ENCODE measurements at regions not wholly inside any gene's neighbourhood (a gene's known extent, or its start where the extent isn't known, plus 50 kb on each side); places are given as distances from the start of the nearest gene placed in this dataset.
A peak's percentile ranks its signal among the peaks of the same experiment; 100 is the strongest.
"Not testable (repeated sequence)": the region's sequence is repeated elsewhere in the genome, so short reads cannot be mapped to it uniquely, and the experiment has no call there.

- not testable (repeated sequence) for DNase-seq
These were observed 951.0 kb upstream of the C9orf72 start for GRCh38 chr9:28524309-28524708.

- DNase-seq: no peak
These were observed 954.8 kb upstream of the C9orf72 start for GRCh38 chr9:28528049-28528448.

- no peak for DNase-seq
These were observed 964.9 kb upstream of the C9orf72 start for GRCh38 chr9:28538132-28538531.

DNA sequence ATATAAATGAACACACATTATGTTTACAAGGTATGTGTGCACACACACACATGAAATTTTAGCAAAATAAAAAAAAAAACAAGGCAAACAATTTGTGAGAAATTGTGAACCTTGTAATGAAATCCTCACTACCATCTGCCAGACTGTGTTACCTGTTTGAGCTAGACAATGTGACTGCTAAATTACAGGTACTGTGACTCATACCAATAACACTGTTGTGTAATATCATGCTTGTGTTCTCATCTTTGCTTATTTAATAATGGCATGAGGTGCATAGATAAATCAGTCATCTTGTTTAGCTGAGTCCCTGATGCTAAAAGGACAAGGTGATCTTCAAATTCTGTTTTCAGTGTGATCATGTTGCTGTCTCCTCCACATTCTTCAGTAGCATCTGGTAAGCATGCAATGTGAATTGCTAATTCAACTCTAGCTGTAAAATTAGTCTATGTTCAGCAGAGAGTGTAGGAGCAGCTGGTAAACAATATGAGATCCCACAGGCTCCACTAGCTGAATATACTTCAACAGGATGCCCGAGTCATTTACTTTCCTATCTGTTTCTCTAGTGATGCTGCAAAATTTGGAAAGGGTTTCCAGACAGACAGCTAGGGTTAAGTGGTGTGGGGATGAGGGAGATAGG is 966.3 kb upstream of the C9orf72 start:
- no peak for DNase-seq

DNA sequence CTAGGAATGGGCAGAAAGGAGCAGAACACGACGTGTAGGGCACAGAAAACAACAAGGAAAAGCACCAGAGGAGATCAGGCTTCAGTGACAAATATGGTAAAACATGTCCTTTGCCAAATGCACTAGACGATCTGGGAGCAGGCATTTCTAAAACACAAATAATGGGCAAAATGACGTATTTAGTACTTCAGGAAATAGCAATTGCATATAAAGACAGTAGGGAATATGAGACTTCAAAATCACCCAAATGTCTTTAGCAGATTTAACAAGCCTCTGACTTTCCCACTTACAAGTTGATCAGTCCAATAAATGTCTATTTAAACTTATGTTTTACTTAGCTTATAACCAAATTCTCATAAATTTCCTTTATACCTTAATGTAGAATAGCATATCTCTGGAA is 969.6 kb upstream of the C9orf72 start:
- no peak for DNase-seq

- no peak for DNase-seq
These were observed 974.2 kb upstream of the C9orf72 start for GRCh38 chr9:28547527-28547926.

- no peak for DNase-seq
These were observed 990.1 kb upstream of the C9orf72 start for GRCh38 chr9:28563291-28563934.

DNA sequence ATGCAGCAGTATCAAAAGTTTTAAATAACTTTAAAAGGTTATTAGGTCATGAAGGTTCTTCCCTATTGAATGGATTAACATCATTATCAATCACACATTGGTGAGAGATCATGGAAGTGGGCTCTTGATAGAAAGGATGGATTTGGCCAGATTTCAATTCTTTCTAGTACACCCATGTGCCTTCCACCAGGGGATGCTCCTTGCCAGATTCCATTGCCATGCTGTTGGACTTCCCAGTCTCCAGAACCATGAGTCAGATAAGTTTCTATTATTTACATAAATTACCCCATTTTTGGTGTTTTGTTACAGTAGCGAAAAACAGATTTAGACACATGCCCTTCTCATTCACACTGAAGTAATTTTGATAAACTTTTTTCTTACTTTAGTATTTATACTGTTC is 1010.6 kb upstream of the C9orf72 start:
- no peak for DNase-seq

- no peak for DNase-seq
These were observed 1011.3 kb upstream of the C9orf72 start for GRCh38 chr9:28584542-28584941.

GRCh38 chr9:28587052-28587451 is 1013.8 kb upstream of the C9orf72 start:
- no peak for DNase-seq

GRCh38 chr9:28598408-28598807 is 1025.1 kb upstream of the C9orf72 start:
- peak; percentile 45 for DNase-seq

GRCh38 chr9:28600226-28600625 is 1026.9 kb upstream of the C9orf72 start:
- DNase-seq: no peak

DNA sequence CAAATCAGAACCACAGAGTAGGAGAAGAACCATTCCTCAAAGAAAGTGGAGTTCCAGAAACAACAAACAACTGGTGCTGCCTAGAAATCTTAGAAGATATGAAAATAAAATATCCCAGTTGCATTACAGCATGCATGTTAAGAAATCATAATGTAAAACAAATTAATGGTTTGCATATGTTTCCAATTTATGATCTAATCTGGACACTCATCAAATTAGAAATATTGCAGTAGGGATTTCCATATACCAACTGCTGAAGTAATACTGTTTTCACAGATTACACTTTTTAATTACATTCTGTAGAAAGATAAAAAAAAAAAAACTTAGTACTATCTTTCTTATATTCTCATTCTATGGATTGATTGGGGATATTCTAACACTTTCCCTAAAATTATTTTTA is 1034.6 kb upstream of the C9orf72 start:
- DNase-seq: no peak

DNA sequence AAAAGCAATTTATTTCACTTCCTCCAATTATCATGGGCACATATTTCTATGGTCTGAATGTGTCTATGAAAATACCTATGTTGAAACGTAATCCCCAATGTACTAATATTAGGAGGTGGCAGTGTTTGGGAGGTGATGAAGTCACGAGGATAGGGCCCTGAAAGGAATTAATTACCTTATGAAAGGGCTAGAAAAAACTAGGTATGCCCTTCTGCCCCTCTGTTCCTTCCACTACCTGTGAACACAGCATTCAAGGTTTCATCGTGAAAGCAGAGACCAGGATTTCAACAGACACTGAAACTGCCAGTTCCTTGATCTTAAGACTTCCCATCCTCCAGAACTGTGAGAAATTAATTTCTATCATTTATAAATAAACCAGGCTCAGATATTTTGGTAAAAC is 1037.1 kb upstream of the C9orf72 start:
- DNase-seq: no peak

- DNase-seq: no peak
These were observed 1043.0 kb upstream of the C9orf72 start for GRCh38 chr9:28616310-28616709.

- no peak for DNase-seq
These were observed 1046.7 kb upstream of the C9orf72 start for GRCh38 chr9:28620011-28620410.

DNA sequence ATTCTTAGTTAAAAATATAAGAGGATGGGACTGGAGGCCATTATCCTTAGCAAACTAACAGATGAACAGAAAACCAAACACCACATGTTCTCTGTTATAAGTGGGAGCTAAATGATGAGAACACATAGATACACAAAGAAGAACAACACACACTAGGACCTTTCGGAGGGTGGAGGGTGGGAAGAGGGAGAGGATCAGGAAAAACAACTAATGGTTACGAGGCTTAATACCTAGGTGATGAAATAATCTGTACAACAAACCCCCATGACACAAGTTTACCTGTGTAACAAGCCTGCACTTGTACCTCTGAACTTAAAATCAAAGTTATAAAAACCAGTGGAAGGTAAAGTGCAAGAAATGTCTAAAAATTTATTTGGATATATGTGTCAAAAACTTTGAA is 1047.4 kb upstream of the C9orf72 start:
- no peak for DNase-seq

- DNase-seq: no peak
These were observed 1051.5 kb upstream of the C9orf72 start for GRCh38 chr9:28624771-28625170.

- DNase-seq: no peak
These were observed 1054.8 kb upstream of the C9orf72 start for GRCh38 chr9:28628031-28628430.

DNA sequence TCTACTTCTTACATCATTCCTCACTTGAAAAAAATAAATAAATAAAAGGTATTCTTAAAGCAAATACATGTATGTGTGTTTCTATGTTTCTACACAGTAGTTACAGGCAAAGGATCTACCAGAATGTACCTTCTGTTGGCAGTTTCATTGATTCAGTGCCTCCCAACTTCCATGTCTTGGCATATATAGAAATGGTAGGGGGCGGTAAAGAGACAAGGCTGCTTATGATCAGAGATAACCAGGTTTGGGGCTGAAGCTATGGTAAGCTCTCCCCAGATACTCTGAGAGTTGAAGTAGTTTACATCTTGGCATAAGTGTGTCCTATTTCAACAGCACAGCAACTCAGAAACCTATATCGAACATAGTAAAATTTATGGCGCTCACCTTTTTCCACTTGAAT is 1075.4 kb upstream of the C9orf72 start:
- DNase-seq: no peak

DNA sequence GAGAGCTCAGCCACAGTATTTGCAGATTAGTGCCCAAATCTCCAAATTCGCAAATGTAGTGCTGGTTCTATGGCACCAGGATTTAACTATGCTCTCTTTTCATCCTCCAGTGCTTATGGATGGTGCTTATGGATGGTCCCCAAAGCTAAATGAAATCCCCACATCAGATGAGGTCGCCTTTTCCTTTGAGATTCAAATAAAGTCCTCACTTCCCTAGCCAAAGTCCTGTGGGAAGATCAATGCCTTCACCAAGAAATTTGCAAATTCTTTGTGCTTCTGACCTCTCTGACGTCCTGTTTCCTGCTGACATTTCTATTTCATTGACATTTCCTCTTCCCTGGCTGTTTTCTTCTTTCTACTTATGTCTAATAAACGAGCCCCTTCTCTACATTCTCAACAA is 1077.0 kb upstream of the C9orf72 start:
- no peak for DNase-seq

DNA sequence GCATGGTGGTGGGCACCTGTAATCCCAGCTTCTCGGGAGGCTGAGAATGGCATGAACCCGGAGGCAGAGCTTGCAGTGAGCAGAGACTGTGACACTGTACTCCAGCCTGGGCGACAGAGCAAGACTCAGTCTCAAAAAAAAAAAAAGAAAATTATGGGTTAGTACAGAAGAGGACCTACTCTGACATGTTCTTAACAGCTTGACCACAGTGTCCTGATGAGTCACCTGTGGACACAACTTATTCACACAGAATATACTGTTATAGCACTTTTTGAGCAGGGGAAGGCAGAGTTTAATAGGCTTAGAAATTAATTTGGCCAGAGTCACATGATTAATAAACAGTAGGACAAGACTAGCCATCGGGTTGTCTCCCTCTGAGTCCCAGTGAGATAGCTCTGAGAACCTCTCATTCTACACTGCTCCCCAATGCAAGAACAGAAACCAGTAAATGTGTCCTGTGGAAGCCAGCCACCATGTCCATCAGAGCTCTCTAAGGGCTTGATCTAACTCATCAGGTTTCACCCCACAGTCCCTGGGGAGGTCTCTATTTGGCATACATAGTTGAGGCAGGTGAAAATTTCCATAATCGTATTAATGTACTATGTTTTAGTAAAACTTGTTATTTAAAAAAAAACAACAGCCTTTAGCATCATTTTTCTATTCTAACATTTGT is 1077.9 kb upstream of the C9orf72 start:
- DNase-seq: no peak

DNA sequence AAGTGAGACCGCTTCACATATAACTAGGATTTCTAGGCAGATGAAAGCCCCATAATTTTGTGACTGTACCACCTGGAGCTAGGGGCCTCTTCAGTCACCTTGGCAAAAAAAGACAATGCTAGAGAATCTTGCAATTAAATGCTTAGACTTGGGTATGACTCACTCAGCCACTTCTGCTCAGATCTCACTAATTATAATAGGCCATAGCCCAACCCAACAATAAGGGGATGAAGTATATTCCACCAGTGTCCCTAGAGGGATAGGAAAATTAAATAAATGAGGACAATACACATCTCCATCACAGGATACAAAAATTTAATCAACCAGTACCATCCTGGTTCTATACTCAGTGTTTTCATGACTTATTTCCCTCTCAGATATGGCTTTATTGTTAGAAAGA is 1079.9 kb upstream of the C9orf72 start:
- DNase-seq: no peak

- DNase-seq: no peak
These were observed 1083.4 kb upstream of the C9orf72 start for GRCh38 chr9:28656727-28657126.

- no peak for DNase-seq
These were observed 1088.6 kb upstream of the C9orf72 start for GRCh38 chr9:28661853-28662252.
